Ovary (tissue), 7 donors: ENCODE measurements at regions not wholly inside any gene's neighbourhood (a gene's known extent, or its start where the extent isn't known, plus 50 kb on each side); places are given as distances from the start of the nearest gene placed in this dataset.
"Not testable (repeated sequence)": the region's sequence is repeated elsewhere in the genome, so short reads cannot be mapped to it uniquely, and the experiment has no call there.

ENCODE experiments used
- DNase-seq, 5 donors: peaks; one replicate each; pipeline ENCODE4 v3.0.0-alpha.2; 2019 to 2020
- H3K27ac ChIP-seq, 2 donors: fragments of 200-600 bp; one replicate each; pipeline versions ENCODE4 v1.5.1 to v1.8.0; 2019 to 2022
- H3K27me3 ChIP-seq: fragments of 200-600 bp; one replicate; pipeline ENCODE4 v1.8.0; 2022
- H3K36me3 ChIP-seq: fragments of 200-600 bp; sonication (generic); one replicate; pipeline ENCODE4 v1.5.1; 2019
- H3K4me1 ChIP-seq: one replicate; pipeline ENCODE4 v1.8.1; 2013; ENCODE audit warnings: mild to moderate bottlenecking, moderate library complexity; ENCODE audit not compliant: insufficient read depth
- H3K4me3 ChIP-seq: fragments of 200-600 bp; sonication (generic); one replicate; pipeline ENCODE4 v1.5.1; 2017
- H3K9me3 ChIP-seq, 2 donors: fragments of 200-600 bp in 1 of 2; sonication (generic) in 1 of 2; one replicate each; pipeline versions ENCODE4 v1.5.1 to v1.8.1; 2013 to 2019; ENCODE audit warnings: mild to moderate bottlenecking in 1 of 2, moderate library complexity in 1 of 2
- EP300 ChIP-seq: sonication (generic); formaldehyde crosslinking; IDR thresholded peaks from one replicate; pipeline ENCODE4 v1.6.1; 2017; ENCODE audit warnings: antibody characterized with exemption
- POLR2A ChIP-seq: fragments of 450-650 bp; IDR thresholded peaks from one replicate; pipeline ENCODE4 v1.6.1; 2017; ENCODE audit warnings: antibody characterized with exemption, mild to moderate bottlenecking, moderate library complexity
- WGBS, 3 donors: extraction: QIAGEN DNeasy Blood & Tissue Kit in 1 of 3; methylation state at CpG; one replicate each; pipeline versions ENCODE4 v1.1.5 to v1.1.7; 2013 to 2017; 5-methylcytosine and 5-hydroxymethylcytosine counted together
- intact Hi-C, 4 donors: fragments of 100-400 bp; cut with DNase I; formaldehyde crosslinking; loops; one replicate each; pipeline versions ENCODE4 v1.11.0 to v1.15.1; 2022 to 2023
- TF ChIP-seq, protein P1 (sequence below), 3 donors: fragments of 450-650 bp in 2 of 3; fragments of 200-600 bp in 1 of 3; IDR thresholded peaks; one replicate each; pipeline versions ENCODE4 v1.5.1 to v1.8.0; 2016 to 2022; ENCODE audit warnings: antibody characterized with exemption in 3 of 3, mild to moderate bottlenecking in 1 of 3
- donor health status: DM: no; HTN: no; CAD: no; lungs with moderate emphysema.
- donor health status: DM: no; HTN: no; CAD: no.
- donor health status: Bipolar disorder and iron deficiency.
- donor health status: DM: no; HTN: no; CAD: no.
- donor health status: DM: yes; HTN: yes; CAD: no.

DNA sequence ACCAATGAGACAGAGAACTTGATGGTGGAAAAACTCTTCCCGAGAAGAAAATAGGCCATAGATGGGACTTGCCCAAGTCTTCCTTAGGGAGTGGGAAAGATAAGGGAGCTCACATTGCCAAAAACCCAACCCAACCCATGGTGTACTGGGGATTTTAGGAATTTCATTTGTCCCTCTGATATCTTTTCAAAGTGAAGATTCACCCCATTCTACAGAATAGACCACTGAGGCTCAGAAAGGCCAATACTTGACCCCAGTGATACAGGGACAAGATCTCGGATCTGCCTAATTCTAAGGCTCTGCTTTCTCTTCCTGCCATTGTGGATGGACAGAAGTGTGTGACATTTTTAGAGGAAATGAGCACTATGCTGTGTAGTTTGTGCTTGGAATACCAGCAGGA lies 159.0 kb downstream of the MYCN start:
- intact Hi-C loops = no loop called here
- H3K4me1 ChIP-seq = no peaks in the 10 kb centered on the region
- no peak overlapping the region for H3K4me3 ChIP-seq
- no peaks in the 10 kb centered on the region for H3K36me3 ChIP-seq
- DNase-seq = no peak
- H3K9me3 ChIP-seq = no peaks in the 10 kb centered on the region
- 93 to 98% (median 95%) methylated on average over 2 of the region's 2 CpGs for WGBS, 3 donors
- TF ChIP-seq, protein P1, sequence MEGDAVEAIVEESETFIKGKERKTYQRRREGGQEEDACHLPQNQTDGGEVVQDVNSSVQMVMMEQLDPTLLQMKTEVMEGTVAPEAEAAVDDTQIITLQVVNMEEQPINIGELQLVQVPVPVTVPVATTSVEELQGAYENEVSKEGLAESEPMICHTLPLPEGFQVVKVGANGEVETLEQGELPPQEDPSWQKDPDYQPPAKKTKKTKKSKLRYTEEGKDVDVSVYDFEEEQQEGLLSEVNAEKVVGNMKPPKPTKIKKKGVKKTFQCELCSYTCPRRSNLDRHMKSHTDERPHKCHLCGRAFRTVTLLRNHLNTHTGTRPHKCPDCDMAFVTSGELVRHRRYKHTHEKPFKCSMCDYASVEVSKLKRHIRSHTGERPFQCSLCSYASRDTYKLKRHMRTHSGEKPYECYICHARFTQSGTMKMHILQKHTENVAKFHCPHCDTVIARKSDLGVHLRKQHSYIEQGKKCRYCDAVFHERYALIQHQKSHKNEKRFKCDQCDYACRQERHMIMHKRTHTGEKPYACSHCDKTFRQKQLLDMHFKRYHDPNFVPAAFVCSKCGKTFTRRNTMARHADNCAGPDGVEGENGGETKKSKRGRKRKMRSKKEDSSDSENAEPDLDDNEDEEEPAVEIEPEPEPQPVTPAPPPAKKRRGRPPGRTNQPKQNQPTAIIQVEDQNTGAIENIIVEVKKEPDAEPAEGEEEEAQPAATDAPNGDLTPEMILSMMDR (IDR thresholded peaks at IDR 0.05) = no peak
- no peak for TF ChIP-seq POLR2A
- H3K27me3 ChIP-seq = no peaks in the 10 kb centered on the region
- no peak overlapping the region for H3K27ac ChIP-seq

DNA sequence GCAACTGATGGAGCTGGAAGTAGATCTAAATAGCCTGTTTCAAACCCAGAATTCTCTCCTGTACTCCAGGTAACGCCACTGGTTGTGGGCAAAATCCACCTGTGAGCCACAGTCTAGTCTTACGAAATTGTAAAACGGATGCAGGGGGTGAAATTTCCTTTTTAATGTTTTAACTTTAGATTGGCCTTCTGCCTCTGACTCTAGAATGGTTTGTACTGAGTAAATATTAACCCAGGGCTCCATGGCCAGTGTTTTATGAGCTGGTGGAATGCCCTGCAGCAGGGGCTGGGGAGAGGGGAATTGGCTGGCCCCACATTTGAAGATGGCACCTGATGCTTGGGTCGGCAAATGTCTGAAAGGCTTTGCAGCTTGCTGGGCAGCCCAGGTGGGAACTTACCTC lies 156.6 kb downstream of the MYCN start:
- no peak for DNase-seq
- H3K4me3 ChIP-seq = no peak overlapping the region
- intact Hi-C loops = no loop called here

DNA sequence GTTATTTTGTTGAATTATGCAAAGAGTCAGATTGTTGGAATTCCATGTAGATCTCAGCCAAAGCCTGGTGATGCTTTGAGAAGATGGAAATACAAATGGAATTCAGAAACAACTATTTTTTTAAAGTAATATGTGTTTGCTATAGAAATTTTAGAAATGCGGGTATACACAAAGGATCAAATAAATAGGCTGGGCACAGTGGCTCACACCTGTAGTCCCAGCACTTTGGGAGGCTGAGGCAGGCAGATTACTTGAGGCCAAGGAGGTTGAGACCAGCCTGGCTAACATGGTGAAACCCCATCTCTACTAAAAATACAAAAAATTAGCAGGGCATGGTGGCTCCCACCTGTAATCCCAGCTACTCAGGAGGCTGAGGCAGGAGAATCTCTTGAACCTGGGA lies 155.1 kb downstream of the MYCN start:
- DNase-seq, H3K9me3 ChIP-seq, intact Hi-C loops, H3K27me3 ChIP-seq, H3K36me3 ChIP-seq, H3K4me3 ChIP-seq, H3K4me1 ChIP-seq, H3K27ac ChIP-seq: not testable (repeated sequence)
- WGBS, 3 donors = 0 to 86% (median 46%) methylated on average over 1 of the region's 1 CpG

More for the DNA sequence above, 156.6 kb downstream of the MYCN start:
- Histone ChIP-seq H3K4me1 (no peaks in the 10 kb centered on the region), H3K36me3 (no peaks in the 10 kb centered on the region), H3K27me3 (no peaks in the 10 kb centered on the region), H3K9me3 (no peaks in the 10 kb centered on the region), H3K27ac (no peak overlapping the region)
- WGBS, 3 donors = 74 to 88% (median 83%) methylated on average over 4 of the region's 4 CpGs
- TF ChIP-seq, protein P1 (IDR thresholded peaks at IDR 0.05) = no peak
- no peak for TF ChIP-seq EP300
- TF ChIP-seq POLR2A = no peak

DNA sequence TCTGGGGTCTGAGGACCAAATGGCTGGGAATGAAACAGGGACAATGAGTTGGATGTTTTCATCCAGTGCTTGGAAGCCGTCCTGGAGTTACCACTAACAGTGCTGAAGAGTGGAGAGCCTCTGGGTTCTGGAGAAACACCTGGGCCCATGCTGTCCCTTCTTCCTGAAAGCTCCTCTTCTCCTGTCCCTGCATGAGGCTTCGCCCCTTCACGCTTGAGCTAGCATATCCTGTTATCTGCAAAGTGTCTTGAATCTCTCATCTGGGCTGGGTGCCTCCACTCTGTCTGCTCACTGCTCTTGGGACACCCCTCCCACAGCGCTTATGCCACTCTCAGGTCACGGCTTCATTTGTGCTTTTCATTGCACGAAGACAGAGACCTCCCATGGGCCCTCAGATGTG lies 154.5 kb downstream of the MYCN start:
- WGBS, 3 donors = 92 to 94% (median 94%) methylated on average over 6 of the region's 6 CpGs
- intact Hi-C loops = no loop called here

More for the DNA sequence above, 154.5 kb downstream of the MYCN start:
- no peaks in the 10 kb centered on the region for H3K4me1 ChIP-seq
- H3K27me3 ChIP-seq = no peaks in the 10 kb centered on the region
- no peak overlapping the region for H3K27ac ChIP-seq
- DNase-seq = no peak
- H3K4me3 ChIP-seq = no peak overlapping the region
- no peaks in the 10 kb centered on the region for H3K9me3 ChIP-seq
- H3K36me3 ChIP-seq = no peaks in the 10 kb centered on the region
- TF ChIP-seq, protein P1 (IDR thresholded peaks at IDR 0.05) = no peak
- no peak for TF ChIP-seq EP300
- no peak for TF ChIP-seq POLR2A
